Suppressor macrophage treated with lipopolysaccharide for 1 hour (primary cell): ENCODE measurements at regions not wholly inside any gene's neighbourhood (a gene's known extent, or its start where the extent isn't known, plus 50 kb on each side); places are given as distances from the start of the nearest gene placed in this dataset.

Experiments
- DNase-seq, 3 donors: peaks; one replicate each; pipeline ENCODE4 v3.0.0-alpha.2; 2020 to 2022

- DNase-seq: no peak
Observed at GRCh38 chr14:36245223-36245622, 68.7 kb upstream of the PTCSC3 start.

- no peak for DNase-seq
Observed at GRCh38 chr14:36243183-36243582, 66.7 kb upstream of the PTCSC3 start.

GRCh38 chr14:36241183-36241582 lies 64.7 kb upstream of the PTCSC3 start:
- peak in 2 of 3 donors; percentile 21 to 27 for DNase-seq

GRCh38 chr14:36238666-36239363 lies 62.3 kb upstream of the PTCSC3 start:
- DNase-seq: peak; percentile 78 to 85 (median 83)

GRCh38 chr14:36233217-36233616 lies 56.7 kb upstream of the PTCSC3 start:
- DNase-seq: no peak

GRCh38 chr14:36229262-36229661 lies 52.7 kb upstream of the PTCSC3 start:
- no peak for DNase-seq

- DNase-seq: no peak
Observed at GRCh38 chr14:36227802-36228201, 51.3 kb upstream of the PTCSC3 start.

- DNase-seq: no peak
Observed at GRCh38 chr14:36227344-36227743, 50.8 kb upstream of the PTCSC3 start.
